ENCODE measurements at regions not wholly inside any gene's neighbourhood (a gene's known extent, or its start where the extent isn't known, plus 50 kb on each side); places are given as distances from the start of the nearest gene placed in this dataset.

DNA sequence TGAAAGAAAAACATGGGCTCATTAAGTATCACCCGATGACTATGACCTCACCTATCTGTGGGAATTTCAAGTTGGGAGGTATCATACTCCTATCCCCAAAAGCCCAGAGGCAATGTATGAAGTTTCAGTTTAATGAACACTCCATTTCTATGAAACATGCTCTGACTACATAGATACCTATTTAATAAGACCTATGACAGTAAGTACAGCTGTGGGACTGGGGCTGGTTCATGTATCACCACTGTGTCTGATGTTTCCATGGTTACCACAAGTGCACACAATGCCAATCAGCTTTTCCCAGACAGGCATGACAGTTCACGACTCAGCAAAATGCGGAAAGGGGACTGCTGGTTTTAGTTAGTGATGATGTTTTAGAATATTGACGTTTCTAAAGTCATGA lies 167.7 kb downstream of the SIPA1L2 start:
- Histone ChIP-seq H3K4me2 (ENCODE audit: insufficient read depth, insufficient read length, low read length) (no peak overlapping the region), H2BK15ac (ENCODE audit: low read depth, low read length) (no peak overlapping the region), H2BK12ac (ENCODE audit: insufficient read length, low read depth, low read length) (no peak overlapping the region), H3K56ac (ENCODE audit: insufficient read length, low read depth, low read length) (no peak overlapping the region), H3K9me3 (ENCODE audit: control insufficient read depth, low read depth, low read length) (no peaks in the 10 kb centered on the region), H3T11ph (ENCODE audit: low read length) (no peak overlapping the region), H3K18ac (ENCODE audit: insufficient read length, low read depth, low read length) (no peak overlapping the region), H3K23me2 (ENCODE audit: insufficient read length, low read depth, low read length, poor library complexity, severe bottlenecking) (no peaks in the 10 kb centered on the region), H3K79me2 (ENCODE audit: insufficient read depth, low read length) (no peaks in the 10 kb centered on the region), H4K5ac (ENCODE audit: insufficient read length, low read depth, low read length) (no peak overlapping the region), H2BK5ac (ENCODE audit: insufficient read length, low read length) (no peak overlapping the region), H2BK120ac (ENCODE audit: low read depth, low read length, poor library complexity, severe bottlenecking) (no peak overlapping the region), H4K91ac (ENCODE audit: insufficient read length, low read depth, low read length) (no peak overlapping the region), H2AFZ (ENCODE audit: low read length) (no peak overlapping the region), H3K14ac (ENCODE audit: insufficient read depth, low read length) (no peak overlapping the region), H3K4ac (ENCODE audit: low read depth, low read length) (no peak overlapping the region), H3K27ac (ENCODE audit: insufficient read length, low read depth, low read length) (no peak overlapping the region), H3K79me1 (ENCODE audit: insufficient read depth, low read depth, low read length, poor library complexity, severe bottlenecking) (no peaks in the 10 kb centered on the region), H4K8ac (replicated peaks; ENCODE audit: insufficient read length, low read depth, low read length) (no peak overlapping the region), H2AK5ac (ENCODE audit: insufficient read length, low read length) (no peak overlapping the region), H2BK20ac (ENCODE audit: low read depth, low read length, poor library complexity, severe bottlenecking) (no peak overlapping the region), H3K27me3 (ENCODE audit: insufficient read depth, low read length) (peaks cover 4% of the 10 kb centered on the region; the same call in 1 of the 2 replicates), H3K4me1 (ENCODE audit: insufficient read depth, low read length) (no peaks in the 10 kb centered on the region), H3K23ac (ENCODE audit: insufficient read length, low read depth, low read length) (no peak overlapping the region), H4K20me1 (ENCODE audit: control insufficient read depth, insufficient read depth, insufficient read length) (no peaks in the 10 kb centered on the region), H3K9ac (ENCODE audit: extremely low read depth, insufficient read length, low read length) (no peak overlapping the region)
- Mint-ChIP-seq H3K9me3 (no peaks in the 10 kb centered on the region), H3K4me1 (peaks cover 17 to 19% of the 10 kb centered on the region in 2 experiments), H3K4me3 (no peak overlapping the region), H3K27ac (no peak overlapping the region), H3K36me3 (ENCODE audit: insufficient read depth in 1 of 3, low read depth in 3 of 3) (peaks cover 0 to 12% (median 3%) of the 10 kb centered on the region in 3 experiments; a peak in 6 of 7 replicates), H3K27me3 (ENCODE audit: low read depth) (peaks cover 39% of the 10 kb centered on the region)
- WGBS (ENCODE audit: extremely low coverage, insufficient read length, low lambda C conversion rate): no CpG with 5 or more reads among the region's 4 CpGs
- no peak for DNase-seq
- TF ChIP-seq, protein P1, sequence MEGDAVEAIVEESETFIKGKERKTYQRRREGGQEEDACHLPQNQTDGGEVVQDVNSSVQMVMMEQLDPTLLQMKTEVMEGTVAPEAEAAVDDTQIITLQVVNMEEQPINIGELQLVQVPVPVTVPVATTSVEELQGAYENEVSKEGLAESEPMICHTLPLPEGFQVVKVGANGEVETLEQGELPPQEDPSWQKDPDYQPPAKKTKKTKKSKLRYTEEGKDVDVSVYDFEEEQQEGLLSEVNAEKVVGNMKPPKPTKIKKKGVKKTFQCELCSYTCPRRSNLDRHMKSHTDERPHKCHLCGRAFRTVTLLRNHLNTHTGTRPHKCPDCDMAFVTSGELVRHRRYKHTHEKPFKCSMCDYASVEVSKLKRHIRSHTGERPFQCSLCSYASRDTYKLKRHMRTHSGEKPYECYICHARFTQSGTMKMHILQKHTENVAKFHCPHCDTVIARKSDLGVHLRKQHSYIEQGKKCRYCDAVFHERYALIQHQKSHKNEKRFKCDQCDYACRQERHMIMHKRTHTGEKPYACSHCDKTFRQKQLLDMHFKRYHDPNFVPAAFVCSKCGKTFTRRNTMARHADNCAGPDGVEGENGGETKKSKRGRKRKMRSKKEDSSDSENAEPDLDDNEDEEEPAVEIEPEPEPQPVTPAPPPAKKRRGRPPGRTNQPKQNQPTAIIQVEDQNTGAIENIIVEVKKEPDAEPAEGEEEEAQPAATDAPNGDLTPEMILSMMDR (conservative IDR thresholded peaks at IDR 0.05): no peak
